ENCODE measurements at regions not wholly inside any gene's neighbourhood (a gene's known extent, or its start where the extent isn't known, plus 50 kb on each side); places are given as distances from the start of the nearest gene placed in this dataset.

- TF ChIP-seq EZH2phosphoT487 (IDR thresholded peaks at IDR 0.05; ENCODE audit: insufficient read depth, low read depth) (no peak), EZH2 (IDR thresholded peaks at IDR 0.05; ENCODE audit: insufficient read depth, poor library complexity, severe bottlenecking) (no peak)
Observed at GRCh38 chr5:135137146-135137915, 103.3 kb upstream of the PITX1 start.
